NCI-H1694 treated with DMSO at 0.1 percent for 48 hours (cell line): ENCODE measurements at regions not wholly inside any gene's neighbourhood (a gene's known extent, or its start where the extent isn't known, plus 50 kb on each side); places are given as distances from the start of the nearest gene placed in this dataset.
"Not testable (repeated sequence)": the region's sequence is repeated elsewhere in the genome, so short reads cannot be mapped to it uniquely, and the experiment has no call there.

Experiments
- DNase-seq: peaks from one replicate; lab custom pipeline; 2025; lab: John Stamatoyannopoulos, UW

GRCh38 chr12:131627151-131628022, 83.5 kb upstream of the SFSWAP start:
- peak; percentile 35 for DNase-seq

- no peak for DNase-seq
Observed at GRCh38 chr12:131628023-131628740, 82.7 kb upstream of the SFSWAP start.

GRCh38 chr12:131628766-131629448, 82.0 kb upstream of the SFSWAP start:
- DNase-seq: no peak

- no peak for DNase-seq
Observed at GRCh38 chr12:131631230-131631629, 79.7 kb upstream of the SFSWAP start.

- DNase-seq: not testable (repeated sequence)
Observed at GRCh38 chr12:131631889-131632651, 78.8 kb upstream of the SFSWAP start.

GRCh38 chr12:131632652-131633023, 78.3 kb upstream of the SFSWAP start:
- not testable (repeated sequence) for DNase-seq

GRCh38 chr12:131633610-131634009, 77.3 kb upstream of the SFSWAP start:
- DNase-seq: not testable (repeated sequence)

- DNase-seq: no peak
Observed at GRCh38 chr12:131634037-131634436, 76.9 kb upstream of the SFSWAP start.

- DNase-seq: not testable (repeated sequence)
Observed at GRCh38 chr12:131635012-131635411, 75.9 kb upstream of the SFSWAP start.

GRCh38 chr12:131635491-131636122, 75.3 kb upstream of the SFSWAP start:
- DNase-seq: no peak

- no peak for DNase-seq
Observed at GRCh38 chr12:131636266-131636665, 74.6 kb upstream of the SFSWAP start.

GRCh38 chr12:131636940-131637750, 73.7 kb upstream of the SFSWAP start:
- DNase-seq: no peak

- DNase-seq: no peak
Observed at GRCh38 chr12:131637986-131638385, 72.9 kb upstream of the SFSWAP start.

- DNase-seq: no peak
Observed at GRCh38 chr12:131639270-131639940, 71.5 kb upstream of the SFSWAP start.

- DNase-seq: peak; percentile 87
Observed at GRCh38 chr12:131640525-131640924, 70.4 kb upstream of the SFSWAP start.

GRCh38 chr12:131641315-131641714, 69.6 kb upstream of the SFSWAP start:
- no peak for DNase-seq

GRCh38 chr12:131642101-131642540, 68.8 kb upstream of the SFSWAP start:
- DNase-seq: no peak

- DNase-seq: no peak
Observed at GRCh38 chr12:131642771-131643170, 68.1 kb upstream of the SFSWAP start.

GRCh38 chr12:131643631-131644452, 67.0 kb upstream of the SFSWAP start:
- no peak for DNase-seq
